ENCODE measurements at regions not wholly inside any gene's neighbourhood (a gene's known extent, or its start where the extent isn't known, plus 50 kb on each side); places are given as distances from the start of the nearest gene placed in this dataset. TPM values are rescaled to one million over a fixed set of nuclear protein-coding genes. Genes with fewer than 3 reads are reported as not detected.

DNA sequence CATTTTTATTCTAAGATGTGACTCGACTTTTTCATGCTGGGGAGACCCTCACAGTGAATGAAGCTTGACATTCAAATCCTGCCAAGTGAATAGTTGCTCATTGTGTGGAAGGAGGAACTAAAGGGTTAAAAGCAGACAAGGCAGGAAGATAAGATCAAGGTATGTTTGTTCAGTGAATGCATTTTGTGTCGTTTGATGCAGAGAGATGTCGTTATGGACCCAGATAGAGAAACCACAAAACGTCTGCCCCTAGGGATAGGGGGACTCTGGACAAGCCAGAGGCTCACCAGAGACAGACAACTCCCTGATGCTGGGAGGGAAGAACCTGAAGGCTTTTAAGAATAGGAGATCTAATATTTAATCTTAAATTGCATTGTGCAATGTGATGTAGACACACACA lies 72.5 kb upstream of the MYL2 start:
- intact Hi-C loops (cut with micrococcal nuclease): no loop called here
- no peaks in the 10 kb centered on the region for H3K4me1 Mint-ChIP-seq (ENCODE audit: low read depth)
- peaks cover 3% of the 10 kb centered on the region for H3K9me3 Mint-ChIP-seq
- DNase-seq: no peak
- CTCF ChIA-PET: no interaction called here
- no peak overlapping the region for H3K4me3 Mint-ChIP-seq
- no peak overlapping the region for H3K27ac Mint-ChIP-seq
- no peaks in the 10 kb centered on the region for H3K36me3 Mint-ChIP-seq (ENCODE audit: low read depth)
- H3K27me3 Mint-ChIP-seq (ENCODE audit: low read depth): peaks cover 5% of the 10 kb centered on the region

DNA sequence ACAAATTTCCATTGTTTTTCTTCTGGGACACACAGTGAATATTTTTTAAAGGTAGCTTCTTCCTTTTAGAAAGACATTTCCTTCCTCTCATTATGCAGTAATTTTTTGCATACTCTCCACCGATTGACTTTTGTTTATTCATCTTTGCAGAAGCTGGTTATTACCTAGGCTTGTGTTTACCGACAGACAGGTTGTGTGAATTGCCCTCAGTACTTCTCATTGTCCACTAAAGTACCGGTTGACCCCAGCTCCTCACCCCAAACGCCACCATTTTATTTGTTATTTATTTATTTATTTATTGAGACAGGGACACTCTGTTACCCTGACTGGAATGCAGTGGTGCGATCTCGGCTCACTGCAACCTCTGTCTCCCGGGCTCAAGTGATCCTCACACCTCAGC lies 63.4 kb upstream of the MYL2 start:
- H3K36me3 Mint-ChIP-seq (ENCODE audit: low read depth): no peaks in the 10 kb centered on the region
- intact Hi-C loops (cut with micrococcal nuclease): no loop called here
- no peaks in the 10 kb centered on the region for H3K4me1 Mint-ChIP-seq (ENCODE audit: low read depth)
- CTCF ChIA-PET: interaction anchor here (0.6 kb wide), 1 partner anchor 12 kb away, joined by 3 read pairs; no protein-coding TSS in a partner anchor
- H3K9me3 Mint-ChIP-seq: no peaks in the 10 kb centered on the region
- H3K27ac Mint-ChIP-seq: no peak overlapping the region
- no peak for DNase-seq
- peaks cover 4% of the 10 kb centered on the region for H3K27me3 Mint-ChIP-seq (ENCODE audit: low read depth)
- no peak overlapping the region for H3K4me3 Mint-ChIP-seq

DNA sequence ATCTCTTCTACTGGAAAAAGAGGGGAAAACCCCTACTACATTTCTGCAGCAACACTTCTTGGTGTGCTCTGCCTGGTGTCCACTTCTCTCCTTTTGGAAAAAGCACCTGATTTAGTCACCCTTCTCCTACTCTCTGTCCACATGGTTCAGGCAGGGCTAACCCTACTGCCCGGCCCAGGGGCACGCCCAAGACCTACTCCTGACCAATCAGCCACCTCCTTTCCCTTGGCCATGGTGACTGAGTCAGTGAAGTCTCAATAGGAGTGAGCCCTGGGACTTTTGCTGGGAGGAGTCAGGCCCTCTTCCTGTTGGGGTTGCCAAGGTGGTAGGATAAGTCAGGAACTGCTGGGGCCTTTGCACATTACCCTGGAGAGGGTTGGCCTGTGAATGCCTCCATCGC lies 52.5 kb upstream of the MYL2 start:
- peaks cover 4% of the 10 kb centered on the region for H3K9me3 Mint-ChIP-seq
- H3K27me3 Mint-ChIP-seq (ENCODE audit: low read depth): no peaks in the 10 kb centered on the region
- no peak overlapping the region for H3K27ac Mint-ChIP-seq
- H3K4me3 Mint-ChIP-seq: no peak overlapping the region
- H3K36me3 Mint-ChIP-seq (ENCODE audit: low read depth): no peaks in the 10 kb centered on the region
- peaks cover 6% of the 10 kb centered on the region for H3K4me1 Mint-ChIP-seq (ENCODE audit: low read depth)
- CTCF ChIA-PET: interaction anchor here (0.7 kb wide), 1 partner anchor 77 kb away, joined by 3 read pairs; no protein-coding TSS in a partner anchor
- intact Hi-C loops (cut with micrococcal nuclease): no loop called here
- DNase-seq: peak; percentile 26

DNA sequence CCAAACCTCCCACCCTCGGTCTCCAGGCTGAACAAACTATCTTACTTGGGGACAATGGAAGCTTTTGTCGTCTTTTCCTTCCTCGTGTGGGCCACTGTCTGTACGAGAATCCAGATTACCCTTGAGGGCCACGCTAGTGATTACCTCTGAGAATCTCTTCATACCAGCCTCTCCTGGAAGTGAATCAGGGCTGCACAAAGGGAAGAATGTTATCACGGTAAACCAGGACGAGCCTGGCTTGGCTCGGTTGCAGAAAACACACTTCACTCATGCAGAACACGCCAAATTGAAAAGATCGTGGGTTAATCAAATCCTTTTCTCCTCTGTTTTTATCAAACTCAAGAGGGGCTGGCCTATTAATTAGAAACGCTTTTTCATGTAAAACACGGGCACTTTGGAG lies 51.6 kb upstream of the MYL2 start:
- Mint-ChIP-seq H3K4me1 (ENCODE audit: low read depth) (peaks cover 6% of the 10 kb centered on the region), H3K4me3 (no peak overlapping the region), H3K36me3 (ENCODE audit: low read depth) (no peaks in the 10 kb centered on the region), H3K27me3 (ENCODE audit: low read depth) (no peaks in the 10 kb centered on the region), H3K9me3 (peaks cover 4% of the 10 kb centered on the region), H3K27ac (no peak overlapping the region)
- no peak for DNase-seq
- CTCF ChIA-PET: no interaction called here
- intact Hi-C loops (cut with micrococcal nuclease): no loop called here

DNA sequence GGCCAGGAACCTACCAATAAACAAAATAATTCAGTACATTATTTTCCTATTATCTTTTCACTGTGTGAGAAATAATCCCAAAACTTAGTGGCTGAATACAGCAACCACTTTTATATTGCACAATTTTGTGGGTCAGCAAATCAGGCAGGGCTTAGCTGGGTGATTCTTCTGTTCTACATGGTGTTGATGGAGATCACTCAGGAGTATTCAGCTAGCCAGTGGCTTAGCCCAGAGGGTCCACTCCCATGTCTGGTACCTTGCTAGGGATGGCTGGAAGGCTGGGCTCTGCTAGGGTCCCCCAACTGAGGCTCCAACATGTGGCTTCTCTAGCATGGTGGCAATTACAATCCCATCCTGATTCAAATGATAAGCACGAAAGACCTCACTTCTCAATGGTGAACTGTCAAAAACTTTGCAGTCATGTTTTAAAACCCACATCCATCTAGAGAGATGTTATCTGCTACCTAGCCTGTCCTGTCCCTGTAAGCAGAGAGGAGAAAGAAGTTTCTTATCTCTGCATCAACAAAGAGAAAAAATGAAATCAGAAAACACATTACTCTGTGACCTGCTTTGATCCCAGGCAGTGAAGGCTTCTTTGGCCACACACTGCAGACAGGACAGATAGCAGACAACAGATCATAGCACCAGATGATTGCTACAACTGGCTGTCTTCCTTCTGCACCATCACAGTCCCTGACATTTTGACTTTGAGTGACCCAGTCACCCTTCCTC lies 51.0 kb upstream of the MYL2 start:
- Mint-ChIP-seq H3K27ac (no peak overlapping the region), H3K36me3 (ENCODE audit: low read depth) (no peaks in the 10 kb centered on the region), H3K9me3 (peaks cover 4% of the 10 kb centered on the region), H3K27me3 (ENCODE audit: low read depth) (no peaks in the 10 kb centered on the region), H3K4me1 (ENCODE audit: low read depth) (peaks cover 6% of the 10 kb centered on the region), H3K4me3 (no peak overlapping the region)
- DNase-seq: no peak
- intact Hi-C loops (cut with micrococcal nuclease): no loop called here
- CTCF ChIA-PET: no interaction called here

Small RNA genes lying in the stretch of these regions (microRNA-seq; reads per million reads assigned to microRNA genes)
- gene MIR6760 (ENCODE audit: borderline microRNAs expressed, borderline replicate concordance): not detected

Measured in activated naive CD4-positive, alpha-beta T cell treated with anti-CD3 and anti-CD28 coated beads for 36 hours (primary cell).